ENCODE measurements at regions not wholly inside any gene's neighbourhood (a gene's known extent, or its start where the extent isn't known, plus 50 kb on each side); places are given as distances from the start of the nearest gene placed in this dataset.
"Not testable (repeated sequence)": the region's sequence is repeated elsewhere in the genome, so short reads cannot be mapped to it uniquely, and the experiment has no call there.

DNA sequence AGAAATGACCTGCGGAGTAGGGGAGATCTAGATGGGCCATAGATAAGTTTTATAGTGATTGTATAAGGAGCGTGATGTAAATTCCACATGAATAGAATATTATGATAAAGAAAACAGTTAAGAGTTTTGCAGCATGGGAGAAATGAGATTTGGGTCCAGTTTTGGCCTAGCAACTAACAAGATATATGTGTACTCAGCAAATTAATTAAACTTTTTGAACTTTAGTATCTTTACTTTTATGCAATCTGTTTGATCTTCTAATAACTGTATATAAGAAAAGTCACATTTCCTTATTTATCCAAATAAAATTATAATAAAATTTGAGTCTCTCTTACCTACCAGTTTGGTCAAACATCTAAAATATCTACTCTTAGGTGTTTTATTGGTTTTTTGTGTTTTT, 1011.8 kb upstream of the NCAM2 start:
- no peak for DNase-seq (ENCODE audit: low read depth, low spot score)

- DNase-seq (ENCODE audit: low read depth, low spot score), result no peak
Observed at GRCh38 chr21:19987671-19988070, 1010.5 kb upstream of the NCAM2 start.

GRCh38 chr21:19992540-19992939, 1005.7 kb upstream of the NCAM2 start:
- DNase-seq (ENCODE audit: low read depth, low spot score), result no peak

- no peak for DNase-seq (ENCODE audit: low read depth, low spot score)
Observed at GRCh38 chr21:19993268-19993667, 1004.9 kb upstream of the NCAM2 start.

DNA sequence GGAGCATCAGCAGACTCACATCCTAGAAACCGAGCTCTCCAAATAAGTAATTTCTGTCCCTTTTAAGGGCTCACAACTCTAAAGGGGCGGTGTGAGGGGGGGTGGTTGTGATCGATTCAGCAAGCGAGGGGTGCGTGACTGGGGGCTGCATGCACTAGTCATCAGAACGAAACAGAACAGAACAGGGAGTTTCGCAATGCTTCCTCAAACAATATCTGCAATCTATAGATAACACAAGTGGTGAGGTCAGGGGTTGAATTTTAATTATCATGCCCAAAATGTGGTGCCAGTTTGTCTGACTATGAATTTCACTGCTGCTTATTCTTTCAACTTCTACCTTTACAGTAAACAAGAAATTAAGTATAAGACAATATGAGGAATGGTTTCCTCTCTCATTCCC, 1003.0 kb upstream of the NCAM2 start:
- DNase-seq (ENCODE audit: low read depth, low spot score), result no peak

GRCh38 chr21:19998453-19998852, 999.8 kb upstream of the NCAM2 start:
- no peak for DNase-seq (ENCODE audit: low read depth, low spot score)

DNA sequence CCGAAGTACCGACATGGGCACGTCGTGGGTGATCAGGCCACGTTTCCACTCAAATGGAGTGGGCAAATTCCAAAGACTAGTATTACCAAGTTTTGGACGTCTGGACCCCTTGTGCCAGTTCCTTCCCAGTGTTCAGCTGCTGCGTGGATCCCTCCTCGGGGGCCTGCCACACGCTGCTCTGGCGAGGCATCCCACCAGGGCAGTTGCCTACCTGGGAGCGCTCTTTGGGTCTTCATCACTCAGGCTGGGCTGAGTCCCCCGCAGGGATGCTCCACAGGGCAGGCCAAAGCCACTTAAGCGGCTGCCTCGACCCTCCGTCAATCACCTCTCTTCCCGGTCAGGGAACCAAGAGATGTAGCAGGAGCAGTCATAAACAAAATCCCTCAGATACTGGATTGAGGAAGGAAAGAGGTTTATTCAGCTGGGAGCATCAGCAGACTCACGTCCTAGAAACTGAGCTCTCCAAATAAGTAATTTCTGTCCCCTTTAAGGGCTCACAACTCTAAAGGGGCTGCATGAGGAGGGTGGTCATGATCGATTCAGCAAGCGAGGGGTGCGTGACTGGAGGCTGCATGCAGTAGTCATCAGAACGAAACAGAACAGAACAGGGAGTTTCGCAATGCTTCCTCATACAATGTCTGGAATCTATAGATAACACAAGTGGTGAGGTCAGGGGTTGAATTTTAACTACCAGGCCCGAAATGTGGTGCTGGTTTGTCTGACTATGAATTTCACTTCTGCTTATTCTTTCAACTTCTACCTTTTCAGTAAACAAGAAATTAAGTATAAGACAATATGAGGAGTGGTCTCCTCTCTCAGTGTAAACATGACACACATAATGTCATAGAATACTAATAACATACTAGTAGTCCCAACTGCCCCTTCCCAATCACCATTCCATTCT, 998.6 kb upstream of the NCAM2 start:
- DNase-seq (ENCODE audit: low read depth, low spot score), result no peak

- no peak for DNase-seq (ENCODE audit: low read depth, low spot score)
Observed at GRCh38 chr21:20004367-20004766, 993.8 kb upstream of the NCAM2 start.

DNA sequence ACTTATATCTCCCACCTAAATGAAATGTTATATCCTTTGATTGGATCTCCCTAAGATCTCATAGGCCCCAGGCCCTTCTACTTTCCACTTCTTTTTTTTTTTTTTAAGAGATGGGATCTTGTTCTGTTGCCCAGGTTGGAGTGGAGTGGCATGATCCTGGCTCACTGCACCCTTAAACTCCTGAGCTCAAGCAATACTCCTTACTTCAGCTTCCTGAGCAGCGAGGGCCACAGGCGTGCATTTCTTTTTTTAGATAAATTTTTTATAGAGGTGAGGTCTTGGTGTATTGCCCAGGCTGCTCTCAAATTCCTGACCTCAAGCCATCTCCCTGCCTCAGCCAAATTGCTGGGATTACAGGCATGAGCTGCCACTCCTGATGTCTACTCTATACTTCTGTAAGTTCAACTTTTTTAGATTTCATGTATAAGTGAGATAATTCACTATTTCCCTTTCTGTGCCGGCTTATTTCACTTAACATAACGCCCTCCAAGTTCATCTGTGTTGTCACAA, 987.5 kb upstream of the NCAM2 start:
- no peak for DNase-seq (ENCODE audit: low read depth, low spot score)

DNA sequence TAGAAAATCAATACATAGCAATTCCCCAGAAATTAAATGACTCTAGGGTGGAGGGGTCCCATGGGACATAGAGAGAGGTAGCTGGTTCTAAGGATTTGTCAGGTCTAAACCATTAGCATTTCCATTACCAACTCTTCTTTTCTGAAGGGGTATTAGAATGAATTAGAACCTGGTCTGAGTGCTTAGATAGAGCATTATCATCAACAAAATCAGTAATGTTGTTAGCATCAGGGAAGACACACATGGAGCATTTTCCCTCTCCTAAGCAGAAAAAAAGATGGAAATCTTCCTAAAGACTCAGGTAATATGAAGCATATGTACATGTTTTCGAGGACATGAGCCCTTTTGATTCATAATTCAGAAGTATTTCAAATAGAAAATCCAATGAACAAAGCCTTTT, 984.4 kb upstream of the NCAM2 start:
- DNase-seq (ENCODE audit: low read depth, low spot score), result no peak

DNA sequence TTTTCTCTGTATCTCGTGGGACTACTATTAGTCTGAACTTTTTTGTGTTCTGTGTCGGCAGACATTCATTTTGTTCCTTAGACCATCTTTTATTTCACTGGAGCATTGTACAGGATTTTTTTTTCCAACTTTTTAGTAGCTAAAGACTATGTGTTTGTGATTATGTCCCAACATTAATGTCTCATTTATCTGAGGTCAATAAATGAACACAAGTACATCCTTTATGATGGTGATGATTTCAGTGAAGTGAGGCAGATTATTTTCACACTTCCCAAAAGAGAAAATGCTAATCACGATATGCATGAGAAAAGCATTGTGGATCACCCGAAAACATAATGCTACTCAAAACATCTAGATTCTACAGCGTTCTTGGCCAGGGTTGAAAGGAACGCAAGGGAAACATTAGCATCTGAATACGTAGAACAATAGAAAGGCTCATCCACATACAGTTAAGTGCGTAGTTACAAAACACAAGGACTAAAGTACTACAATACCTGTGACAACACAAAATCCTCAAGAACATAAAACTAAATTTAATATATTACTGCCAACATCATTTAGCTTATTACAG, 981.7 kb upstream of the NCAM2 start:
- no peak for DNase-seq (ENCODE audit: low read depth, low spot score)

DNA sequence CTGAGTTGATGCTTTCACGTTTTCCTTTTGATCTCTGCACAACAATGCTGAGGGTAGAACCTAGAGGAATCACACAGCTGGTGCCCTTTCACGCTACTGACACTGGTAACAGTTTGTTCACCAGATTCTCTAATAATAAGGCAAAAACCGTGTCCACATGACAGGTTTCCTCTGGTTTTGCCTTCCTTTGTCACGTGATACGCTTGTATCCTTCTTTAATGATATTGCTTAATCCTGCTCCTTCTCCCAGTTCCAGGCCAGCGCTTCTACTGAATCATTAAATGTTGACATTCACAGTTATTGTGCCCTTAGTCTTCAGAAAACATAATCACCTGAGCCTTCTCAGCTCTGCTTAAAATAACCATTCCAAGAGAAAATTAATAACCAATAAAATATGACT, 978.2 kb upstream of the NCAM2 start:
- DNase-seq (ENCODE audit: low read depth, low spot score), result no peak

GRCh38 chr21:20023193-20023592, 975.0 kb upstream of the NCAM2 start:
- DNase-seq (ENCODE audit: low read depth, low spot score), result no peak

DNA sequence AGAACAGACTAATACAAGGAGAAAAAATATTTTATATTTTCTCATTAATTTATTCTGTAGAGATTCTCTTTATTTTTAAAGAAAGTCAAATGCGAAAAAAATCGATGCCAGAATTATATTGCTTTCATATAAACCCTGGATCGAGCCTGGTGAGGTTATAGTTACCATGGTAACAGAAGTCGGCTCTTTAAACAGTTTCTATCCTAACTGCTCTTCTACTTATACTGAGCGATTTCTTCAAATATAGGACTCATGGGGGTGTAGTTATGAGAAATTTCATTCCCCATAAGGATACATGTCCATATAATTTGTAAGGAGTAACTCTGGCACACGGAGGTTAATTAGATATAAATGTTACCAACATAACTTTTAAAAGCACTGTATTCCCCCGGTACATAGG, 973.5 kb upstream of the NCAM2 start:
- DNase-seq (ENCODE audit: low read depth, low spot score), result no peak

DNA sequence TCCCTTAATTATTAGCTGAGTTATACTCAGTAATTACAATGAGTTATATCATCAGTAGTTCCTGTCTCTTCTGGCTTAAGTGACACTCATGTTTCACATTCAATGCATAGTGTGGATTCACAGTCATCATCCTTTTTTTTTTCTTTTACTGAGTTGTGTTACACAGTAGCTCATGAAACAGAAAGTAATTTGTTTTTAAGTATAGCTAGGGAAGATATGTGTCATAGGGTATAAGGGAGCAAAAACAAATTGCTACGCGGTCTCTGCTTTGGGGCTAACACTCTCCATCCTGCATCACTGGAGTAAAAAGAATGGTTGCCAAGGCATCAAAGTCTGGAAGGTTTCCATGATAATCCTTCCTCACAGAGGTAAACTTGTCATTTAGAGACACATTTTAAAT, 971.7 kb upstream of the NCAM2 start:
- no peak for DNase-seq (ENCODE audit: low read depth, low spot score)

GRCh38 chr21:20030390-20030789, 967.8 kb upstream of the NCAM2 start:
- DNase-seq (ENCODE audit: low read depth, low spot score), result no peak

DNA sequence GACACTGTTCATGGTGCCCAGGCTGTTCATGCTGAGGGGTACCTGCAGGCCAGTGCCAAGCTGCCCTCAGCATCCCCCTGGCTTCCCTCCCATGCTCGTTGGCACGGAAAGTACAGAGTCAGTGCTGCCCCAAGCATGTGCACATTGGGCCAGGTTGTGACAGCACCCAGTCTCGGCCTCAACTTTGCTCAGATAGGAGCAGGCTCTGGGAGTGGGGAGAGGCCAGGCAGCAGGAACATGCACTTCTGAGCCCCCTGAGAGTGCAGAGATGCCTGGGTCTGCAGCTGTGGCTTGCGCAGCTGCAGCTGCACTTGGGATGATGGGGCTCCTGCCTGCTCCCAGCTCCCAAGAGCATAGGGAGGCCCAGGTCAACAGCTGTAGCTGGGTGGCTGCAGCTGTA, 966.4 kb upstream of the NCAM2 start:
- no peak for DNase-seq (ENCODE audit: low read depth, low spot score)

DNA sequence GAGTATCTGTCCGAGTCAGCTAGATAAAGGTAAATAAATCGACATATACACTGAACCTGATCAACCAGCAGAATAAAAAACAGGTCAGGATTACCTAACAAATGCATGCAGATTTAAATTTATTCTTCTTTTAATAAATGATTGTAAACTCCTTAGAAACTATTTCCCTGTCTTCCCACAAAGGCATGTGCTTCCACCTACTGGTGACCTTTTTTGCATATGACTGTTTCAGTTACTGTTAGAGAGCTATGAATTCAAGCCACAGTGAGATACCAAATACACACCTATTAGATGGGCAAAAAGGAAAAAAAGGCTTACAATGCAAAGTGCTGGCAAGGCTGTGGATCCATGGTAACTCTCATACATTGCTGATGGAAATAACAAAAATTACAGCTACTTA, 957.4 kb upstream of the NCAM2 start:
- no peak for DNase-seq (ENCODE audit: low read depth, low spot score)

GRCh38 chr21:20045197-20045596, 953.0 kb upstream of the NCAM2 start:
- no peak for DNase-seq (ENCODE audit: low read depth, low spot score)

- not testable (repeated sequence) for DNase-seq (ENCODE audit: low read depth, low spot score)
Observed at GRCh38 chr21:20048130-20048837, 949.9 kb upstream of the NCAM2 start.

GRCh38 chr21:20083336-20083735, 914.9 kb upstream of the NCAM2 start:
- DNase-seq (ENCODE audit: low read depth, low spot score), result no peak

- no peak for DNase-seq (ENCODE audit: low read depth, low spot score)
Observed at GRCh38 chr21:20083925-20084324, 914.3 kb upstream of the NCAM2 start.

- DNase-seq (ENCODE audit: low read depth, low spot score), result no peak
Observed at GRCh38 chr21:20086508-20086907, 911.7 kb upstream of the NCAM2 start.
